ENCODE measurements at regions not wholly inside any gene's neighbourhood (a gene's known extent, or its start where the extent isn't known, plus 50 kb on each side); places are given as distances from the start of the nearest gene placed in this dataset.

GRCh38 chr9:11893331-11893730, 799.9 kb upstream of the TYRP1 start:
- TF ChIP-seq CTCF (IDR thresholded peaks at IDR 0.05) (no peak), POLR2AphosphoS5 (IDR thresholded peaks at IDR 0.05) (no peak)

Measured in gastroesophageal sphincter (tissue), 3 donors.